GM19468 (cell line): ENCODE measurements at regions not wholly inside any gene's neighbourhood (a gene's known extent, or its start where the extent isn't known, plus 50 kb on each side); places are given as distances from the start of the nearest gene placed in this dataset.

Experiments used
- ATAC-seq: cut with Tn5 transposase; IDR thresholded peaks from one replicate; pipeline ENCODE4 v1.9.1; 2021; ENCODE audit warnings: mild to moderate bottlenecking, moderate library complexity, moderate number of reproducible peaks; ENCODE audit not compliant: unreplicated experiment; ENCODE audit errors: extremely low read depth

GRCh38 chr11:111153194-111153593 lies 92.3 kb upstream of the POU2AF2 start:
- ATAC-seq: no peak

- no peak for ATAC-seq
Measured at GRCh38 chr11:111148953-111149352, 96.6 kb upstream of the POU2AF2 start.

GRCh38 chr11:111148121-111148520 lies 97.4 kb upstream of the POU2AF2 start:
- no peak for ATAC-seq

- no peak for ATAC-seq
Measured at GRCh38 chr11:111137846-111138245, 107.7 kb upstream of the POU2AF2 start.

GRCh38 chr11:111135778-111136570 lies 109.6 kb upstream of the POU2AF2 start:
- ATAC-seq: no peak

- no peak for ATAC-seq
Measured at GRCh38 chr11:111135101-111135500, 110.4 kb upstream of the POU2AF2 start.

GRCh38 chr11:111128076-111128870 lies 117.3 kb upstream of the POU2AF2 start:
- ATAC-seq: no peak

- no peak for ATAC-seq
Measured at GRCh38 chr11:111124724-111125123, 120.8 kb upstream of the POU2AF2 start.

GRCh38 chr11:111123463-111124398 lies 121.8 kb upstream of the POU2AF2 start:
- peak; percentile 52 for ATAC-seq

GRCh38 chr11:111120696-111121302 lies 124.7 kb upstream of the POU2AF2 start:
- ATAC-seq: no peak

GRCh38 chr11:111120161-111120560 lies 125.4 kb upstream of the POU2AF2 start:
- ATAC-seq: no peak

GRCh38 chr11:111119751-111120150 lies 125.8 kb upstream of the POU2AF2 start:
- no peak for ATAC-seq

GRCh38 chr11:111115890-111116289 lies 129.6 kb upstream of the POU2AF2 start:
- no peak for ATAC-seq

- ATAC-seq: no peak
Measured at GRCh38 chr11:111114091-111114490, 131.4 kb upstream of the POU2AF2 start.

GRCh38 chr11:111112614-111113013 lies 132.9 kb upstream of the POU2AF2 start:
- ATAC-seq: no peak

GRCh38 chr11:111107501-111107900 lies 138.0 kb upstream of the POU2AF2 start:
- no peak for ATAC-seq

- no peak for ATAC-seq
Measured at GRCh38 chr11:111106641-111107040, 138.9 kb upstream of the POU2AF2 start.

GRCh38 chr11:111105566-111105965 lies 140.0 kb upstream of the POU2AF2 start:
- no peak for ATAC-seq

GRCh38 chr11:111104185-111104584 lies 141.3 kb upstream of the POU2AF2 start:
- no peak for ATAC-seq

- no peak for ATAC-seq
Measured at GRCh38 chr11:111101881-111102280, 143.6 kb upstream of the POU2AF2 start.
